ENCODE measurements at regions not wholly inside any gene's neighbourhood (a gene's known extent, or its start where the extent isn't known, plus 50 kb on each side); places are given as distances from the start of the nearest gene placed in this dataset.

- no peak for DNase-seq (ENCODE audit: low spot score in 2 of 2, unreplicated experiment in 2 of 2)
- Mint-ChIP-seq H3K27ac (no peak overlapping the region), H3K4me1 (no peaks in the 10 kb centered on the region), H3K9me3 (no peaks in the 10 kb centered on the region), H3K4me3 (no peak overlapping the region), H3K27me3 (ENCODE audit: low read depth) (peaks cover 1% of the 10 kb centered on the region), H3K36me3 (no peaks in the 10 kb centered on the region)
- no peak for TF ChIP-seq CTCF (IDR thresholded peaks at IDR 0.05; ENCODE audit: unreplicated experiment)
These were observed 1617.6 kb upstream of the SLC10A2 start for GRCh38 chr13:104683789-104684188.

GRCh38 chr13:104678161-104678560 lies 1611.9 kb upstream of the SLC10A2 start:
- no peak for DNase-seq (ENCODE audit: low spot score in 2 of 2, unreplicated experiment in 2 of 2)
- Mint-ChIP-seq H3K27ac (no peak overlapping the region), H3K4me3 (no peak overlapping the region), H3K9me3 (no peaks in the 10 kb centered on the region), H3K4me1 (no peaks in the 10 kb centered on the region), H3K36me3 (no peaks in the 10 kb centered on the region), H3K27me3 (ENCODE audit: low read depth) (peaks cover 3% of the 10 kb centered on the region)
- no peak for TF ChIP-seq CTCF (IDR thresholded peaks at IDR 0.05; ENCODE audit: unreplicated experiment)

GRCh38 chr13:104671901-104672300 lies 1605.7 kb upstream of the SLC10A2 start:
- Mint-ChIP-seq H3K36me3 (no peaks in the 10 kb centered on the region), H3K4me1 (peaks cover 5% of the 10 kb centered on the region), H3K27me3 (ENCODE audit: low read depth) (peaks cover 1% of the 10 kb centered on the region), H3K27ac (no peak overlapping the region), H3K4me3 (no peak overlapping the region), H3K9me3 (peaks cover 4% of the 10 kb centered on the region)
- DNase-seq (ENCODE audit: low spot score in 2 of 2, unreplicated experiment in 2 of 2), result no peak
- TF ChIP-seq CTCF (IDR thresholded peaks at IDR 0.05; ENCODE audit: unreplicated experiment), result no peak

GRCh38 chr13:104657196-104657595 lies 1591.0 kb upstream of the SLC10A2 start:
- Mint-ChIP-seq H3K27ac (no peak overlapping the region), H3K36me3 (no peaks in the 10 kb centered on the region), H3K27me3 (ENCODE audit: low read depth) (no peaks in the 10 kb centered on the region), H3K4me3 (no peak overlapping the region), H3K9me3 (peaks cover 3% of the 10 kb centered on the region), H3K4me1 (no peaks in the 10 kb centered on the region)
- no peak for TF ChIP-seq CTCF (IDR thresholded peaks at IDR 0.05; ENCODE audit: unreplicated experiment)
- no peak for DNase-seq (ENCODE audit: low spot score in 2 of 2, unreplicated experiment in 2 of 2)

GRCh38 chr13:104650431-104650830 lies 1584.2 kb upstream of the SLC10A2 start:
- H3K4me3 Mint-ChIP-seq, result no peak overlapping the region
- no peak for TF ChIP-seq CTCF (IDR thresholded peaks at IDR 0.05; ENCODE audit: unreplicated experiment)

GRCh38 chr13:104648291-104648690 lies 1582.1 kb upstream of the SLC10A2 start:
- Mint-ChIP-seq H3K9me3 (peaks cover 4% of the 10 kb centered on the region), H3K27ac (no peak overlapping the region)
- no peak for TF ChIP-seq CTCF (IDR thresholded peaks at IDR 0.05; ENCODE audit: unreplicated experiment)

More at GRCh38 chr13:104650431-104650830, 1584.2 kb upstream of the SLC10A2 start:
- peaks cover 3% of the 10 kb centered on the region for H3K4me1 Mint-ChIP-seq
- peaks cover 6% of the 10 kb centered on the region for H3K9me3 Mint-ChIP-seq
- no peaks in the 10 kb centered on the region for H3K27me3 Mint-ChIP-seq (ENCODE audit: low read depth)
- no peak overlapping the region for H3K27ac Mint-ChIP-seq
- H3K36me3 Mint-ChIP-seq, result no peaks in the 10 kb centered on the region
- DNase-seq (ENCODE audit: low spot score in 2 of 2, unreplicated experiment in 2 of 2), result no peak

More at GRCh38 chr13:104648291-104648690, 1582.1 kb upstream of the SLC10A2 start:
- H3K4me3 Mint-ChIP-seq, result no peak overlapping the region
- peaks cover 8% of the 10 kb centered on the region for H3K4me1 Mint-ChIP-seq
- H3K27me3 Mint-ChIP-seq (ENCODE audit: low read depth), result no peaks in the 10 kb centered on the region
- H3K36me3 Mint-ChIP-seq, result no peaks in the 10 kb centered on the region
- no peak for DNase-seq (ENCODE audit: low spot score in 2 of 2, unreplicated experiment in 2 of 2)
